Esophagus mucosa (tissue), 1 donor: ENCODE measurements at regions not wholly inside any gene's neighbourhood (a gene's known extent, or its start where the extent isn't known, plus 50 kb on each side); places are given as distances from the start of the nearest gene placed in this dataset.

Experiments
- ATAC-seq: fragments of 200-7000 bp; cut with Tn5 transposase; one replicate; pipeline ENCODE4 v1.9.1; 2020
- donor health status: DM: yes; HTN: yes; CAD: no.

GRCh38 chr9:29647451-29647850, 2074.2 kb upstream of the C9orf72 start:
- ATAC-seq: no peak

- no peak for ATAC-seq
These were observed 2074.9 kb upstream of the C9orf72 start for GRCh38 chr9:29648132-29648531.

- ATAC-seq: no peak
These were observed 2075.3 kb upstream of the C9orf72 start for GRCh38 chr9:29648601-29649000.

- ATAC-seq: no peak
These were observed 2083.5 kb upstream of the C9orf72 start for GRCh38 chr9:29656641-29657406.

- ATAC-seq: no peak
These were observed 2084.5 kb upstream of the C9orf72 start for GRCh38 chr9:29657821-29658220.

GRCh38 chr9:29659014-29659413, 2085.7 kb upstream of the C9orf72 start:
- no peak for ATAC-seq

- ATAC-seq: no peak
These were observed 2086.5 kb upstream of the C9orf72 start for GRCh38 chr9:29659736-29660135.

- no peak for ATAC-seq
These were observed 2095.5 kb upstream of the C9orf72 start for GRCh38 chr9:29668732-29669131.

GRCh38 chr9:29669613-29670012, 2096.3 kb upstream of the C9orf72 start:
- ATAC-seq: no peak

- no peak for ATAC-seq
These were observed 2112.2 kb upstream of the C9orf72 start for GRCh38 chr9:29685531-29685930.

GRCh38 chr9:29691145-29691544, 2117.9 kb upstream of the C9orf72 start:
- no peak for ATAC-seq

- ATAC-seq: peak; percentile 42
These were observed 2118.6 kb upstream of the C9orf72 start for GRCh38 chr9:29691758-29692407.

GRCh38 chr9:29697011-29697410, 2123.7 kb upstream of the C9orf72 start:
- ATAC-seq: no peak

- no peak for ATAC-seq
These were observed 2128.3 kb upstream of the C9orf72 start for GRCh38 chr9:29701559-29701958.

GRCh38 chr9:29701971-29702370, 2128.7 kb upstream of the C9orf72 start:
- ATAC-seq: no peak

GRCh38 chr9:29714860-29715259, 2141.6 kb upstream of the C9orf72 start:
- no peak for ATAC-seq

GRCh38 chr9:29717631-29718030, 2144.3 kb upstream of the C9orf72 start:
- no peak for ATAC-seq

- no peak for ATAC-seq
These were observed 2156.9 kb upstream of the C9orf72 start for GRCh38 chr9:29730163-29730562.

GRCh38 chr9:29740518-29740917, 2167.2 kb upstream of the C9orf72 start:
- no peak for ATAC-seq

GRCh38 chr9:29741169-29741568, 2167.9 kb upstream of the C9orf72 start:
- ATAC-seq: no peak

GRCh38 chr9:29750062-29750461, 2176.8 kb upstream of the C9orf72 start:
- no peak for ATAC-seq

- ATAC-seq: no peak
These were observed 2177.9 kb upstream of the C9orf72 start for GRCh38 chr9:29751226-29751625.

- no peak for ATAC-seq
These were observed 2180.4 kb upstream of the C9orf72 start for GRCh38 chr9:29753638-29754037.

GRCh38 chr9:29769019-29769418, 2195.7 kb upstream of the C9orf72 start:
- peak; percentile 88 for ATAC-seq
